ENCODE measurements at regions not wholly inside any gene's neighbourhood (a gene's known extent, or its start where the extent isn't known, plus 50 kb on each side); places are given as distances from the start of the nearest gene placed in this dataset.

GRCh38 chr3:134426660-134427181, 52.5 kb upstream of the AMOTL2 start:
- TF ChIP-seq POLR2A (IDR thresholded peaks at IDR 0.05; ENCODE audit: insufficient read depth in 1 of 2, low read depth in 2 of 2, low read length in 2 of 2): no peak
- TF ChIP-seq SMARCC2 (IDR thresholded peaks at IDR 0.05): no peak
- TF ChIP-seq BRD4 (CRISPR knock-in tag; IDR thresholded peaks at IDR 0.05): no peak
- no peak for TF ChIP-seq ZNF800 (CRISPR knock-in tag; IDR thresholded peaks at IDR 0.05)
- no peak for TF ChIP-seq AHR (CRISPR knock-in tag; IDR thresholded peaks at IDR 0.05)
- no peak for TF ChIP-seq ZKSCAN8 (CRISPR knock-in tag; IDR thresholded peaks at IDR 0.05; ENCODE audit: borderline replicate concordance)
- TF ChIP-seq RELA (CRISPR knock-in tag; IDR thresholded peaks at IDR 0.05): no peak
- no peak for TF ChIP-seq NR3C1 (CRISPR knock-in tag; IDR thresholded peaks at IDR 0.05)
- TF ChIP-seq RAD21 (CRISPR knock-in tag; IDR thresholded peaks at IDR 0.05): no peak
- no peak for TF ChIP-seq RBM22 (optimal IDR thresholded peaks at IDR 0.05; ENCODE audit: low read length)
